ENCODE measurements at regions not wholly inside any gene's neighbourhood (a gene's known extent, or its start where the extent isn't known, plus 50 kb on each side); places are given as distances from the start of the nearest gene placed in this dataset.

GRCh38 chr4:121277194-121278105 lies 103.4 kb downstream of the QRFPR start:
- peak; percentile 1 for DNase-seq (ENCODE audit: low read depth)

- no peak for DNase-seq (ENCODE audit: low read depth)
Observed at GRCh38 chr4:121273191-121273590, 107.6 kb downstream of the QRFPR start.

GRCh38 chr4:121272526-121272925 lies 108.3 kb downstream of the QRFPR start:
- no peak for DNase-seq (ENCODE audit: low read depth)

- DNase-seq (ENCODE audit: low read depth): no peak
Observed at GRCh38 chr4:121270389-121270788, 106.3 kb upstream of the TNIP3 start.

- no peak for DNase-seq (ENCODE audit: low read depth)
Observed at GRCh38 chr4:121269001-121269400, 104.9 kb upstream of the TNIP3 start.

GRCh38 chr4:121266982-121267381 lies 102.9 kb upstream of the TNIP3 start:
- no peak for DNase-seq (ENCODE audit: low read depth)

- no peak for DNase-seq (ENCODE audit: low read depth)
Observed at GRCh38 chr4:121256887-121257466, 92.9 kb upstream of the TNIP3 start.

GRCh38 chr4:121255986-121256750 lies 92.0 kb upstream of the TNIP3 start:
- DNase-seq (ENCODE audit: low read depth): no peak

- DNase-seq (ENCODE audit: low read depth): no peak
Observed at GRCh38 chr4:121253961-121254360, 89.8 kb upstream of the TNIP3 start.

GRCh38 chr4:121252224-121252806 lies 88.2 kb upstream of the TNIP3 start:
- peak; percentile 17 for DNase-seq (ENCODE audit: low read depth)

GRCh38 chr4:121248747-121249146 lies 84.6 kb upstream of the TNIP3 start:
- no peak for DNase-seq (ENCODE audit: low read depth)

GRCh38 chr4:121246698-121247097 lies 82.6 kb upstream of the TNIP3 start:
- no peak for DNase-seq (ENCODE audit: low read depth)

GRCh38 chr4:121243485-121243884 lies 79.4 kb upstream of the TNIP3 start:
- DNase-seq (ENCODE audit: low read depth): no peak

- no peak for DNase-seq (ENCODE audit: low read depth)
Observed at GRCh38 chr4:121242188-121242750, 78.1 kb upstream of the TNIP3 start.

GRCh38 chr4:121239951-121240350 lies 75.8 kb upstream of the TNIP3 start:
- no peak for DNase-seq (ENCODE audit: low read depth)

- no peak for DNase-seq (ENCODE audit: low read depth)
Observed at GRCh38 chr4:121238461-121238860, 74.3 kb upstream of the TNIP3 start.

- no peak for DNase-seq (ENCODE audit: low read depth)
Observed at GRCh38 chr4:121237069-121237399, 72.9 kb upstream of the TNIP3 start.

- DNase-seq (ENCODE audit: low read depth): no peak
Observed at GRCh38 chr4:121236353-121237068, 72.4 kb upstream of the TNIP3 start.

GRCh38 chr4:121233982-121234381 lies 69.9 kb upstream of the TNIP3 start:
- no peak for DNase-seq (ENCODE audit: low read depth)

- DNase-seq (ENCODE audit: low read depth): no peak
Observed at GRCh38 chr4:121229993-121230392, 65.9 kb upstream of the TNIP3 start.

- no peak for DNase-seq (ENCODE audit: low read depth)
Observed at GRCh38 chr4:121228848-121229247, 64.7 kb upstream of the TNIP3 start.

Measured in CMK (cell line).